Peyer's patch (tissue), 4 donors: ENCODE measurements at regions not wholly inside any gene's neighbourhood (a gene's known extent, or its start where the extent isn't known, plus 50 kb on each side); places are given as distances from the start of the nearest gene placed in this dataset.

Source experiments
- DNase-seq, 3 donors: peaks; one replicate each; pipeline ENCODE4 v3.0.0-alpha.2; 2017 to 2019
- H3K27ac ChIP-seq, 4 donors: fragments of 200-600 bp; sonication (generic); one replicate each; pipeline ENCODE4 v1.5.1; 2016 to 2019
- H3K27me3 ChIP-seq, 2 donors: fragments of 200-600 bp; sonication (generic); one replicate each; pipeline ENCODE4 v1.5.1; 2019
- H3K36me3 ChIP-seq, 3 donors: fragments of 200-600 bp; sonication (generic); one replicate each; pipeline ENCODE4 v1.5.1; 2016 to 2019
- H3K4me1 ChIP-seq, 4 donors: fragments of 200-600 bp; sonication (generic); one replicate each; pipeline ENCODE4 v1.5.1; 2016 to 2019
- H3K4me3 ChIP-seq, 4 donors: fragments of 200-600 bp; sonication (generic); 1 replicate in 3 of 4; 2 replicates in 1 of 4; pipeline ENCODE4 v1.5.1; 2016 to 2019; ENCODE audit warnings: mild to moderate bottlenecking in 1 of 4
- H3K9me3 ChIP-seq, 4 donors: fragments of 200-600 bp; sonication (generic); one replicate each; pipeline ENCODE4 v1.5.1; 2016 to 2019; ENCODE audit warnings: mild to moderate bottlenecking in 1 of 4
- CTCF ChIP-seq, 6 experiments: fragments of 450-650 bp in 4 of 6; fragments of 200-600 bp in 2 of 6; sonication (generic) in 1 of 6; IDR thresholded peaks; one replicate each; pipeline ENCODE4 v1.5.1; 2017 to 2019; ENCODE audit warnings: antibody characterized with exemption in 6 of 6, mild to moderate bottlenecking in 3 of 6, moderate library complexity in 1 of 6
- POLR2A ChIP-seq, 2 donors: fragments of 450-650 bp; IDR thresholded peaks; one replicate each; pipeline ENCODE4 v1.5.1; 2017; ENCODE audit warnings: antibody characterized with exemption in 2 of 2, mild to moderate bottlenecking in 2 of 2, moderate library complexity in 2 of 2

GRCh38 chr7:119761776-119762175, 511.2 kb upstream of the KCND2 start:
- DNase-seq = no peak
- Histone ChIP-seq H3K4me3 (no peak overlapping the region), H3K27ac (no peak overlapping the region), H3K4me1 (no peaks in the 10 kb centered on the region), H3K27me3 (no peaks in the 10 kb centered on the region), H3K36me3 (no peaks in the 10 kb centered on the region), H3K9me3 (no peaks in the 10 kb centered on the region)
- no peak for TF ChIP-seq POLR2A (IDR thresholded peaks at IDR 0.05)
- no peak for TF ChIP-seq CTCF (IDR thresholded peaks at IDR 0.05)

GRCh38 chr7:119782286-119782685, 490.7 kb upstream of the KCND2 start:
- TF ChIP-seq CTCF (IDR thresholded peaks at IDR 0.05) (no peak), POLR2A (IDR thresholded peaks at IDR 0.05) (no peak)
- Histone ChIP-seq H3K9me3 (no peaks in the 10 kb centered on the region), H3K4me3 (no peak overlapping the region), H3K27me3 (no peaks in the 10 kb centered on the region), H3K36me3 (no peaks in the 10 kb centered on the region), H3K4me1 (no peaks in the 10 kb centered on the region), H3K27ac (no peak overlapping the region)
- DNase-seq = no peak

GRCh38 chr7:119783799-119784198, 489.2 kb upstream of the KCND2 start:
- TF ChIP-seq POLR2A (IDR thresholded peaks at IDR 0.05) (no peak), CTCF (IDR thresholded peaks at IDR 0.05) (no peak)
- no peak overlapping the region for H3K4me3 ChIP-seq
- H3K4me1 ChIP-seq = no peaks in the 10 kb centered on the region
- no peak for DNase-seq
- no peaks in the 10 kb centered on the region for H3K9me3 ChIP-seq
- no peak overlapping the region for H3K27ac ChIP-seq
- no peaks in the 10 kb centered on the region for H3K36me3 ChIP-seq
- H3K27me3 ChIP-seq = no peaks in the 10 kb centered on the region

GRCh38 chr7:119802147-119802546, 470.8 kb upstream of the KCND2 start:
- H3K27me3 ChIP-seq = no peaks in the 10 kb centered on the region
- no peak for DNase-seq
- no peak overlapping the region for H3K27ac ChIP-seq
- H3K9me3 ChIP-seq = no peaks in the 10 kb centered on the region
- H3K4me1 ChIP-seq = no peaks in the 10 kb centered on the region
- no peak for TF ChIP-seq POLR2A (IDR thresholded peaks at IDR 0.05)
- no peak overlapping the region for H3K4me3 ChIP-seq
- H3K36me3 ChIP-seq = no peaks in the 10 kb centered on the region

GRCh38 chr7:119825091-119825655, 447.8 kb upstream of the KCND2 start:
- peaks cover 0 to 9% (median 0%) of the 10 kb centered on the region in 4 donors for H3K9me3 ChIP-seq
- no peak for TF ChIP-seq POLR2A (IDR thresholded peaks at IDR 0.05)
- TF ChIP-seq CTCF (IDR thresholded peaks at IDR 0.05) = no peak
- H3K4me1 ChIP-seq = no peaks in the 10 kb centered on the region
- H3K27ac ChIP-seq = no peak overlapping the region
- H3K4me3 ChIP-seq = no peak overlapping the region
- no peak for DNase-seq
- H3K27me3 ChIP-seq = no peaks in the 10 kb centered on the region
- H3K36me3 ChIP-seq = no peaks in the 10 kb centered on the region

GRCh38 chr7:119826547-119826946, 446.4 kb upstream of the KCND2 start:
- DNase-seq = no peak
- TF ChIP-seq POLR2A (IDR thresholded peaks at IDR 0.05) (no peak), CTCF (IDR thresholded peaks at IDR 0.05) (no peak)
- Histone ChIP-seq H3K4me1 (no peaks in the 10 kb centered on the region), H3K27ac (no peak overlapping the region), H3K9me3 (peaks cover 0 to 4% (median 0%) of the 10 kb centered on the region in 4 donors), H3K36me3 (no peaks in the 10 kb centered on the region), H3K4me3 (no peak overlapping the region), H3K27me3 (no peaks in the 10 kb centered on the region)
